NCI-H524 (cell line): ENCODE measurements at regions not wholly inside any gene's neighbourhood (a gene's known extent, or its start where the extent isn't known, plus 50 kb on each side); places are given as distances from the start of the nearest gene placed in this dataset.

Source experiments
- DNase-seq, 2 experiments: peaks; one replicate each; lab custom pipeline; 2025; lab: John Stamatoyannopoulos, UW

DNA sequence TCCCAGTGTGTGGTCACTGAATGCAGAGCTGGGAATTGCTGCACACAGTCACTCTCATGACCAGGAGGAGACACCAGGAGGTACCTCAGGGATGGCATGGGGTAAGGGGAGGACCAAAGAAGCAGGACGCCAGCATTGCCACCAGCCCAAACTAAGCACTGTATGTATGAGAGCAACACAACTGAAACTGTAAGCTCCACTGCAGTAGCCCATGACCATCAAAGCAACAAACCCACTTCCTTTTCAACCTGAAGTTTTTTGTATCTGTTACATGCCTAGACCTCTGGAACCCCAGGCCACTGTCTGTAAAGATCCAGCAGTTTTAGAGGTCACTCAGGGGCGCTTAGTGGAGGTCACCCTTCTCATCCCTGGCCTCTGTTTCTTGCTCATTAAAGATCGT is 164.3 kb downstream of the SETD4 start:
- no peak for DNase-seq

DNA sequence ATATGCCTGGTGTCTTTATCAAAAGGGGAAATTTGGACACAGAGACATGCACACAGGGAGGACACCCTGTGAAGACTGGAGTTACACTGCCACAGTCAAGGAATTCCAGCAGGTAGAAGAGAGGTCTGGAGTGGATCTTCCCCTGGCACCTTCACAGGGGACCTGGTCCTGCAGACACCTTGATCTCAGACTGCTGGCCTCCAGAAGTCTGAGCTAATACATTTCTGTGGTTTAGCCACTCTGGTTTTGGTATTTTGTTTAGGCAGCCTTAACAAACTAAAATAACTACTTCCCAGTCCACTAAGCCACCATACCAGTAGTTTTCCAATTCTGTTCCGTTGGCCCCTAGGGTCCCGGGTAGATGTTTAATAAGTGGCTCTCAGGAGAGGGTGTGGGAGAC is 164.7 kb downstream of the SETD4 start:
- DNase-seq = no peak

DNA sequence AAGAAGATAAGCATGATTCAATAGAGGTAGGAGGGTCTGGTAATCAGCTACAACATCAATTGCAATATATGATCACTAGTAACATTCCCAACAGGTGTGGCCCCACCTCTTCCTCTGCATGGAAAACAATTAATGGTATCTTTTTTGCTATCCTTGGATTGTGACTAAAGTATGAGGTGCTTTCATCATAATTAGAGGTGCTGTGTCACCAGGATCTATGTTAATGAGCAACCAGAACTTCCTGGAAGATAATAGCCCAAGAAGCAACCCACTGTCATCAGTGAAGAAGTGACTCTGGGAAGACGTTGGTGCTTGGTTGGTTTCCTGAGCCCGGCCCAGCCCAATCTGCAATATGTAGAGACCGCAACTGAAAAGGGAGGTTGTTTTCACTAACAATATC is 167.2 kb downstream of the SETD4 start:
- no peak for DNase-seq

DNA sequence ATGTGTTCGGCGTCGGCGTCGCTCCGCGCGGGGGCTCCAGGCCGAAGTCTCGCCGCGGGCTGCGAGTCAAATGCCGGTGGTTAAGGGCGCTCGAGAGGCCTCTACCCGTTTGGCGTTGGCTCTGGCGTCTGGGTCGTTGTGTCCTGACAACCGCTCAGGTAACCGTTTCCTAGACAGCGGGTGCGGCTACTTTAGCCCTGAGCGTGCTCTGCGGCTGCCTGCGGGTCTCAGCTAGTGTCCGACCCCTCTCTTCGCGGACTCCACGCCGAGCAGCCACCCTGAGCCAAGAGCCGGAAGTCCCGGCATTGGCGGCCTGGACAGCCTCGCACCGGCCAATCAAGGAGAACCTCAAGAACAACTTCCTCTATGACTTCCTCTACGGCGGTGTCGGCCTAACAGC is 173.4 kb downstream of the SETD4 start:
- DNase-seq = no peak

DNA sequence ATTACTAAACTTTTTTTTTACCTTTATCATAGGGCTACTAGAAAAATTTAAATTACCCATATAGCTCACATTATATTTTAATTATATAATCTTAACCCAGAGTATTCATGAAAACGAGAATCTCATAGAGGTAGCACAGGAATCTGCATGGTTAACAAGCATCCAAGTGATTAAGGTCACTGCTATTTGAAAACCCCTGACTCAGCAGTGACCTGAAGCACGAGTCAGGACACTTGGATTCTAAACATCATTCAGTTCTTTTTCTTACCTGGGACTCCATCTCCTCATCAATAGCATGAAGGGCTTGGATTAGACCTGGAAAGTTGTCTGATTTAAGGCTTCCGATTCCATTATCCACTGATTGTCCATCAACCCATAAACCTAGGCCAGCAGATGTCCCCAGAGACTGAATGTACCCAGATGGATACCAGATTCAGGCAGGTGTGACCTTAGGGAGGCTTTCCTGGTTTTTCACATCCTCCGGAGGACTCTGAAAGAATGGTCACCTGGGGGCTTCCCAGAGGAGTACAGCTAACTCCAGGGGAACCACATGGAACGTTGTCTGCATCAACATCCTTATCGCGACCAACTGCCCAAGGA is 174.3 kb downstream of the SETD4 start:
- DNase-seq = no peak

DNA sequence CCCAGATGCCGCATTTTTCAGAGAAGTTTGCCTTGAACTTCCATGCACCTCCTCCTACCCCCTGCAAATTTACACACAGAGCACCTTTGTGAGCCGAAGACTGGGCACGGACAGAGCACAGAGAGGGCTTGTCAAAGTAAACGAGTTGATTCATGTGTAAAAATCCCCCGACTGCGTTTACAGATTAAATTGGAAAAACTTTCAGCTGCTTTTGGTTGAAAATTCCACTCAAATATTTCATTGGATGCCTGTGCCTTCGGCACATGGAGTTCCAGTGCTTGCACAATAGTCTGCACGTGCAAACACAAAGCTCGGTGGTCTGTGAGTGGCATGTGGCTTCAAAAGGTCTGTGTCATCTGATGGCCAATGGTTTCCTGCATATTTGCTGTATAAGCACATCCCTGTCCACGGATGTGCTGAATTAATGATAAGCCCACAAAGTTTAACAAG is 177.5 kb downstream of the SETD4 start:
- no peak for DNase-seq

DNA sequence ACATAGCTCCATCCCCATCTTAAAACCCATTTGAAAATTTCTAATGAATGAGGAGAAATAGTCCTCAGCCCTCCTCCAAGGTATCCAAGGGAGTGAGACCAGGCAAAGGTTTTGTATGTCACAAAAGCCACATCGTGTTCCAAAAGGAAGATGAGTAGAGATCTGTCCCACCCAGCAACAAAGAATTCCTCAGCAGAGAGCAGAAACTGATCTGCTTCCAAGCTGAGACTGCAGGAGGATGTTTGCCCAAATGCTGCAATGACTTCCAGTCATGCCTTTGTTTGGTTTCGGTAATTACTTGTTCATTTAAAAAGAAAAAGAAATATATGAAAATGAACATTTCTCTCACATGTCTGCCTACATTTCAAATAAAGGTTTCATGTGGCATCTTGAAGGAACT is 186.9 kb downstream of the SETD4 start:
- DNase-seq = no peak

DNA sequence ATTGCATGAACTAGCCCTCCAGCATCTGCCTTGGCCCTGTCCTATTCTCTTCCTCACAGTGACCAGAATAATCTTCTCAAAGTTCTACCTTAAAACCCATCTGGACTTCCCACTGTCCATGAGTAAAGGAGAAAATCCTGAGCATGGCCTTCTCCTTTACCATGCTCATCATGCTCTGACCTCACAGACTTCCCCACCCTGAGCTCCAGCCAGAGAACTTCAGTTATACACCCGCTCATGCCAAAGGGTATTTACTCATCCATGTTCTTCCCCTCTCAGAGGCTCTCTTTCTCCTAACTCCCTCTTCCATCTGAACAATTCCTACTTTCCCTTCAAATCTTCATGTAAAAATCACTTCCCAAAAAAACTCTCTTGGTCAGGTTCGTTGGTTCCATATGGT is 188.4 kb downstream of the SETD4 start:
- DNase-seq = no peak

DNA sequence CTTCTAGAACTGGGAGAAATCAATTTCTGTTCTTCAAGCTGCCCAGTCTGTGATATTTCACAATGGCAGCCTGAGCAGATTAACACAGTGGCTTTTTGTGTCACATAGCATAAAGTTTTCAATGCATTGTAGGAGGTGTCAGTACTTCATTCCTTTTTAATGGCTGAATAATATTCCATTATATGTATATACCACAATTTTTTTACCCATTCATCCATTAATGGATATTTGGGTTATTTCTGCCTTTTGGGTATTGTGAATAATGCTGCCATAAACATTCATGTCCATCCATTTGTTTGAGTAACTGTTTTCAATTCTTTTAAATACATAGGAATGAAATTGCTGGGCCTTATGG is 191.5 kb downstream of the SETD4 start:
- DNase-seq = no peak

DNA sequence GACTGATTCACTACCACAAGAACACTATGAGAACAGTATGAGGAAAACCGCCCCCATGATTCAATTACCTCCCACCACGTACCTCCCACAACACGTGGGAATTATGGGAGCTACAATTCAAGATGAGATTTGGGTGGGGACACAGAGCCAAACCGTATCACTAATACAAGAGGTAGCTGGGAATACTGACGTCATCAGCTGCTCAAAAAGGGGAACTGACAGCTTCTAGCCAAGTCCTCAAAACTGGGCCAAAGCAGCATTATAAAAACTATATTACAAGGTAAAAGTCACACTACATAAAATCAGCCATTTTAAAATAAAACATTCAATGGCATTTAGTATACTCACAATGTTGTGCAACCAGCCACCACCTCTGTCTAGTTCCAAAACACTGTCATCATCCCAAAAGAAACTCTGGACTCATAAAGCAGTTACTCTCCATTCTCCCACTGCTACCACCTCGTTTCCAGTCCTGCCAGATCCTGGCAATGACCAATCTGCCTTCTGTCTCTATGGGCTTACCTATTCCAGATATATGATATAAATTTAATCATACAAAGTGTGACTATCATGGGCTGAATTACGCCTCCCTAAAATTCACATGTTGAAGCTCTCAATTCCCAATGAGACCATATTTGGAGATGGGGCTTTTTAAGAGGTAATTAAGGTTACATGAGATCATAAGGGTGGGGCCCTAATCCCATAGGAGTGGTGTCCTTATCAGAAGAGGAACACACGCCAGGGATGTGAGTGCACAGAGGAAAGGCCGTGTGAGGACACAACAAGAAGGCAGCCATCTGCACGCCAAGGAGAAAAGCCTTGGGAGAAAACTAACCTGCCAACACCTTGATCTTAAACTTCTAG is 192.1 kb downstream of the SETD4 start:
- DNase-seq = peak; percentile 55 to 70

DNA sequence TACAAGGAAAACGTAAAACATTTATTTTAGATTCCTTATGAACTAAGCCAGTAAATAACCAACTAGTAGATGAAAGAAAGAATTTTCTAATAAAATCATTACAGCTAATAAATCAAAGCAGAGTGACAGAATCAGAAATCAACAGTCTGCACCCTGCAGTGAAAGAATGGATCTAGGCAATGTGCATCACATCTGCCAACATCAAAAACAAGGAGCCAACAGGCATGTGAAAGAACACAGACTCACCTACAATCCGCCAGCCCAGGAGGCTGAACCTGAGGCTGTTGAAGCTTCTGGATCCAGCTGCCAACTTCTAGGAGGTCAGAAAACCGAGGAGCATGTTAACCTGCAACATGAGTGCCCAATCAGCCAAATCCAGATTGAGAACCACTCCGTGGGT is 196.3 kb downstream of the SETD4 start:
- DNase-seq = no peak

DNA sequence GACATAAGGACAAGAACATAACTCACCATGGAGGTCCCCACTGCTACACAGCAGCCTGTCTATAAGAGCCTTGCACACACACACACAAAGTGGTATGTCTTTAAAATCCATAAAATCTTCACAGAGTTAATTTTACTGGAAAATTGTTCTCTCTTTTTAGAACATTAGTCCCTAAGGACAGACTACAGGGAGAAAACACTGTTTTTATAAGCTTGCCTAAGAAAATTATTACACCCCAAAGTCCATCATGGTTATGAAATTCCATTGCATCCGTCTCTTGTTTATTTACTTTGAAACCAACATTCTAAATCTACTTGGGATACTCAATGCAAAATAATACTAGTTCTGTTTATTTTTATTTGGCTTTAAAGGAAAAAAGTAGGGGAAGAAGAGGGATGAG is 197.4 kb downstream of the SETD4 start:
- no peak for DNase-seq

DNA sequence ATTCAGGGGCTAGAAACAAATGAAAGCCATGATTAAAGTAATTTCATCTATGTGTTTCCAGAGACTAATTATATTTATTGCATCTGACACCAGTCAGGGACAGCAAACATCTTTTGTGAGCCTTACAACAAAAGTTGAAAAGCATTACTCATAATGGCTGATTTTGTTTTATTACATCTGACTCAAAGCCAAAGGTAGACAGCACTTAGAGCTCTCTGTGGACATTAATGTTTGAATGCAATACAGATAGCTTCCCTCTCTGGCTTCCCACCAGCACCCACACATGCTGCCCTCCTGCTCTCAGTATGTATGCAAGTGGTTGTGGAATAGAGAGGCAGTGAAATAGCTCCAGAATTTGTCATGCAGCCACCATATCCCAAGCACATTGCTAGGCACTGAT is 198.7 kb downstream of the SETD4 start:
- DNase-seq = no peak

DNA sequence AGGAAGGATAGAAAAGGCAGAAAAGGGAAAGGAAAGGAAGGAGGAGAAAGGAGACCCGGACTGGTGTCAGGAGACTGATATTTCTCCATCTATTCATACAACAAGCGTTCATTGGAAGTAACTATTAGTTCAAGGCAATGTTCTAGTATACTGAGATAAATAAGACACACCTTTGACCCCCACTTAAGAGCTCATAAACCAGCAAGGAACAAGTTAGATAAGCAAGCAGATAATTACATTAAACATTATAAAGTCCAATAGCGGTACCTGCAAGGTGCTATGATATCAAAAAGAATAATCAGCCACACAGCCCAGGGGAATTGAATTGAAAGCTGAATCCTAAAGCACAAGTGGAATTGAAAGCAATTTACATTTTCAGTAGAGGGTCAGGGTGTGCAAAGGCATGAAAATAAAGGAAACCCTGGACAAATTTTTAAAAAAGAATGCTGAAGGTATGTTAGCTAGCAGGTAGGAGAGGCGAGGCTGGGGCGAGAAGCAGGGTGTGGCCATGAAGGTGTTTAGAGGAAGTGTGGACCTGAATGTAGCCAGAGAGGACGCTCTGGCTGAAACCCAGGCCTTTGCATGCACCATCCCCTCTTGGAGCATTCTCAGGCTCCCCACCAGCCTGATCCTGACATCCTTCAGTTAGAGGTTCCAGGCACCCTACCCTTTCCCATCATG is 200.0 kb downstream of the SETD4 start:
- DNase-seq = no peak

DNA sequence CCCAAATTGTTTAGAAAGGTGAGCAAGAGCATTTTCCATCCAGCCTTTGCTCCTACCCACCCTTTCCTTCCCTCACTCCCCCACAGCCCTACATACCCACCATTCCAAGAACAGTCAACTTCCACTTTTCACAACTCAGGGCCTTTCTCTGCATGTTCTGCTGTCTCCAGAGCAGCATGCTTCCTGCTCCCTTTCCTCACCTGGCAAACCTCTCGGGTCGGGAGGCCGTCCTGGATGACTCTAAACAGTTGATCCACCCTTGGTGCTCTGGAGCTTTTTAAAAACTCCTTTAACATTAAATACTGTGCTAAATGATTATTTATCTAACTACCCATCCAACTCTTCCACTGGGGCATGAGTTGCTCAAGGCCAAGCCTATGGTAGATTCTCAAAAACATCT is 200.6 kb downstream of the SETD4 start:
- DNase-seq = no peak

DNA sequence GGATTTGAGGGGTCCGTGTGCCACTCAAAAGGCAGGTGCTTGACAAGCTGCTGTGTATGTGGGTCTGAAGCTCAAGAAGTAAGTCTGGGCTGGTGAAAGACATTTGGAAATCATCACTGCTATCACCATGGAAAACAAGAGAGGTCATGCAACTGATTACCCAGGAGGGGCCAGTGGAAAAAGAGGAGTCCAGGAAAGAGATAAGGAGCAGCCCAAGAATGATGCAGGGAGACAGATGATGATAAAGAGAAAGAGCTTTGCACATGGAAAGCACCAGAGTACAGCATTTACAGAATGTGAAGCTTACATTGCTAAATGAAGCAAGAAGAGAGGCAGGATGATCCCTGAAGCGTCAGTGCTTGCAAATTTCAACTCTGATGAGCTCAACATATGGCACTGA is 203.2 kb downstream of the SETD4 start:
- DNase-seq = peak in 1 of 2 experiments; percentile 66

DNA sequence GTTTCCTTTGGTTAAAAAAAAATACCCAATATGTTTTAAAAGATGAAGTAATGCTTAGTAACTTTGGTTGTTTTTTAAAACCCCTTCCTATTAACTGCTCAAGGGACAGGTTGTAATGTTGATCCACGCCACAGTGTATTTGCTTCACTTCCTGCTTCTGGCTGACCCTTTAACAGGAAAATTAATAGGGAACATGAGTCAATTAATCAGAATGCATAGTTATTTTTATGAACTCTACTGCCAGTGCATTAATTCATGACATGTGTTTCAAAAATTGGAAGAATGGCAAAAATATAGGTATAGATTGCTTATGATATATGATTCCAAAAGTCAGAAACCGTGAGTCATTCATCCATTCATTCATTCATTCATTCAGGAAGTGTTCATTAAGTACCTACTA is 204.8 kb downstream of the SETD4 start:
- DNase-seq = no peak

DNA sequence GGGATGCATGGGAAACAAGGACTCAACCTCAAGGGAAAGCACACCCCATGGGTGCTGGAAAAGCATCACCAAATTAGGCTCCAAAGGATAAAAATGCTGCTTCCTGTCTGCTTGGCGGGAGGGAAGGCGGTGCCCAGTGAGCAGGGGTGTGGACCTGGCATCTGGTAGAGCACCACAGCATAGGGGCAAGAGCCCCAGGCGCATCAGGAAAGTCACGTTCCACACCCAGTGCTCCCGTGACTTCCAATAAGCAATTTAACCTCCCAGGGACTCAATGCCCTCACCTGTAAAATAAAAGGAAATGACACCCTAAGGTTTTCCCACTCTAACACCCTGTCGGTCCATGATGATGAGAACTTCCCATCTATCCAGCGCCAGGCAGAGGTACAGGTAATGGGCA is 206.0 kb downstream of the SETD4 start:
- no peak for DNase-seq

DNA sequence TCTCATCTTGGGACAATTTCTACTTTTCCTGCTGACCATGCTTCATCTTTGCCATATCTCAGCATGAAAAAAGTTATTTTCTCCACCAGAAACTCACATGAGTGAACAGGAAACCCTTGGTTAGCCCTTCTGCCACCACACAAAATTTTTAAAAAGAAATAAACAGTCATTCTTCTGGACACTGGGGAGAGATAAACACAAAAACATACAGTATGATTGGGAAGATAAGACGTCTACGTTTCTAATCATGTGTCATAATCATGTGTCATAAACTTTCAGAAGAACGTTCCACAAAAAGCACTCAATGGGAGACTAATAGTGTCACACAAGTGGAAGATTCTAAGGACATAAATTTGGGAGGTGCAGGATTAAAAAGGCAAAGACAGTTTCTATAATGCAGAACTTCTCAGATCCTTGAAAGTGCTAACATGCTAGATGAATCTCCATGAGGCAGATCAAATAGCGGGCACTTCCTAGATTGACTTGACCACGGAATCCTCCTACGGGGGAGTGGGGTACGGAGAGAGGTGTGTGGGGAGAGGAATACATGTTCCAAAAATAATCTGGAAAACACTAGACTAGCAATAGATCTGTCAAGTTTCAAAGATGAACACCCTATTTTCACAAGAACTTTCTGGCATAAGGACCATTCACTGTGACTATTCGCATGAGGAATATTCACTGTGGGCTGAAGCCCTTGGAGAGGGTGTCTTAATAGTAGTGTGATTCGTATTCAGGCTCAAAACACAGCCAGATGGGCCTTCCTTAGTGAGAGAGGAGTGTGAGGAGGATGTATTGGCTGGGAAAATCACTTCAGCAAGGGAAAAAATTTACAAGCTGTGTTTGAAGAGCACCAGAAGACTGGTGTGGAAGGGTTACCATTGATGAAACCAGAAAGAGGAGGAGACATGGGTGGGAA is 206.7 kb downstream of the SETD4 start:
- DNase-seq = peak in 1 of 2 experiments; percentile 28

DNA sequence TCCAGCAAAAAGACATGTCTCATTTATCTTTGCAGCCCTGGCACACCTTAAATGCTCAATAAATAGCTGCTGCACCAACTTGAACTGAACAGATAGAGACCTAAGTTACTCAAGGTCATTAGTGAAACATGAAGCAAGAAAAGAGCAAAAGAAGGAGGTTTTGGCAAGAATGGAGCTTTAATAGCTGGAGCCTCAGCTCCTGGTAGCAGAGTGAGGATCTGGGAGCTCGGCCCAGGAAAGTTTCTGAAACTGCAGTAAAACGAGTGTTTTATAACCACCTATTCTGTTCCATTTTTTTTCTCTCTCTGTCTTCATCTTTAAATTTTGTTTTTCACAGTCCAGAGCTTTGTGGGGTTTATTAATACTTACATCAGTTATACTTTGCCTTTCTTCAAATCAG is 207.5 kb downstream of the SETD4 start:
- DNase-seq = no peak

DNA sequence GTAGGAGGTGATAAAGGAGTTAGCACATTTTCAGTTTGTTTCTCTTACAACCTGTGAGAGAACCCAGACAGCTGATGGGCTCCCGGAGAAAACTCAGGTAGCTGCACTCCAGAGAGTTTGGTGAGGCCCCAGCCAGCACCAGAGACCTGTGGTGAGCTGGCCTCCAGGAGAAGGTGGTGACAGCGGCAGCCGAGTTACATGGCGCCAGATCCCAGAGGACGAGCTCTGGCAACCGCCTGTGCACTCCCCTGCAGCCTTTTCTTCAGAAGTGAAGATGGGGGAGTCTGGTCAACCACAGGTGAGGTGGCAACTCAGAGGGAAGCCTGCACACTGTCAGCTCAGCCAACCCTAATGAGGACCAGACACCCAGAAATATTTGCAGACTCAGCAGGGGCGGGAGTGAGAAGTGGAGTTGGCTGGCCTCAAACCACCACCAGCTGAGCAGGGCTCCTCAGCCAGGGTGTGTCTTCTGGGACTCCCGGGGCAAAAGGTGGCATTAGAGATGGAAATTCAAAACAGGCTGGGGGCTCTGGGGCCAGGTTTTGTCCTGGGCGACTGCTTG is 209.7 kb downstream of the SETD4 start:
- DNase-seq = no peak

DNA sequence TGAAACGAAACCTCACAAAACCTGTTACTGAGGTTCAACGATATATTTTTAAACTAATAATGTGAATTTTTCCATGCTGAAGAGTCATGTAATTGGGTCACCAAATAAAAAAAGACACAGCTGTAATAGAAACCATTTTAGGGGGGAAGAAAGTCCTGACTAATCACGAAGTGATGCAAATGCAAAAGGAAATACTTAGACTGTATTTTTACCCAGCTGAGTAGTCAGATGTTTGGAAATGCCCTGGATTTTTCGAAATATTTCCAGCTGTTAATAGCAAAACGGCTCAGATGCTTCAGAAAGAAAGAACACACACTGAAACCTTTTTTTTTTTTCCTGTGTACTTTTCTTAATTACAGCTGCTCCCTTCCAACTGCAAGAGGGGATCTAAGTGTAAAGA is 210.3 kb downstream of the SETD4 start:
- no peak for DNase-seq
